ENCODE measurements at regions not wholly inside any gene's neighbourhood (a gene's known extent, or its start where the extent isn't known, plus 50 kb on each side); places are given as distances from the start of the nearest gene placed in this dataset.

GRCh38 chr2:221691571-221691970 lies 119.5 kb upstream of the EPHA4 start:
- no peak for TF ChIP-seq CEBPB (IDR thresholded peaks at IDR 0.05; ENCODE audit: low read depth)
- TF ChIP-seq CTCF (IDR thresholded peaks at IDR 0.05 in 2 of 3, conservative IDR thresholded peaks at IDR 0.05 in 1 of 3; ENCODE audit: borderline replicate concordance in 1 of 3, insufficient read depth in 1 of 3, low read depth in 2 of 3, low read length in 2 of 3) = no peak
- TF ChIP-seq TCF7L2 (IDR thresholded peaks at IDR 0.05; ENCODE audit: borderline replicate concordance, extremely low read depth, insufficient read depth, insufficient read length) = no peak
- no peak for TF ChIP-seq EZH2 (IDR thresholded peaks at IDR 0.05)
- no peak for TF ChIP-seq ATF3 (IDR thresholded peaks at IDR 0.05)

All from HCT116 (cell line).